GM12875 (cell line): ENCODE measurements at regions not wholly inside any gene's neighbourhood (a gene's known extent, or its start where the extent isn't known, plus 50 kb on each side); places are given as distances from the start of the nearest gene placed in this dataset.

ENCODE experiments used
- H3K4me3 ChIP-seq: one replicate; pipeline ENCODE4 v1.5.1; 2011; ENCODE audit warnings: low read depth, low read length, control low read depth
- CTCF ChIP-seq: IDR thresholded peaks from 2 replicates; pipeline ENCODE4 v1.5.1; 2011; ENCODE audit warnings: low read depth, mild to moderate bottlenecking, control low read depth, inconsistent platforms, low read length, moderate library complexity, borderline replicate concordance; ENCODE audit not compliant: insufficient read depth

DNA sequence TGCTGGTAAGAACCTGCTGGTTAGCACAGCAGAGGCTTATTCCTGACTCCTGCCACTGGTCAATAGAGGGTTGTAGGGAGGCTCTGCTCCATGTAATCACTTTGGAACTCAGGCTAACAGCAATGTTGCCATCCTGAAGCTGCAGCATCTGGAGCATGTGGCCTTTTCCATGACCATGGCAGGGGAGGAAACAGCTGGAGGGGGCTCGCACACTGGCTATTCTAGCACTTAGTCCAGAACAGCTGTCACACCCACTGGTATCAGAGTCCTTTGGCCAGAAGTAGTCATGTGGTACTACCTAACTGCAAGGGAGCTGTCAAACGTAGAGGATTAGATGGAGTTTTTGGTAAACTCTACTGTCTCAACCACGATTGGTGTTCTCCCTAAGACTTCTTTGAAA, 450.0 kb downstream of the RPS24 start:
- TF ChIP-seq CTCF, result no peak
- no peak overlapping the region for H3K4me3 ChIP-seq

DNA sequence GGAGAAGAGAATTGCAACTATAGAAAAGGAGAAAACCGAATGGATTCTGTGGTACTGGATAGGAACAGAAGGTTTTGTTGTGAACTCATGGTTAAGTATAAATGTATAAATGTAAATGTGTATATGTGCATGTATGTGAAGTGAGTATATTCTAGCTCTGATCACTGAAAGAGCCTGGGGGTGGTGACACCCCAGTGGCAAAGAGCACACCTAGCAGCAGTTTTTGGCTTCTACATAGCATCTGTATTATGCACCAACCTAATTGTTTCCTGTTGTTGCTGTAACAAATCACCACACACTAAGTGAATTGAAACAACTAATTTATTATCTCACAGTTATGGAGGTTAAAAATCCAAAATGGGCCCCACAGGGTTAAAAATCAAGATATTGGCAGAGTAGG, 455.4 kb downstream of the RPS24 start:
- TF ChIP-seq CTCF, result no peak
- H3K4me3 ChIP-seq, result no peak overlapping the region

DNA sequence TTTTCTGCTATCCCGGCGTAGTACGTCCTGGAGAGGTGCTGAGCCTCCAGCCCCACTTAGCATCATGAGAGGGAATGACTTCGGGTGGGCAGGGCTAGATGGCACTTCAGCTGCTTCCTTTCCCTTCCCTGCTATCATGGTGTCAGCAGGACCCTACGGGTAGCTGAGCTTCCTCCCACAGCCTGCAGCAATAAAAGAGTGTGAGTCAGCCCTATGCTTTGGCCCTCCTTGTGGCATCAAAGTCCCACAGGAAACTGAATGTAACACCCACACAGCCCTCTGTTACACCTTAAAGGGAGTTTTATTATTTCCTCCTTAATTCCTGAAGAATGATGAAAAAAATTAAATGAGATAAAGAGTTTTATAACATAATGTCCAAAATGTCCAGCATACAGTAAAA, 458.1 kb downstream of the RPS24 start:
- no peak overlapping the region for H3K4me3 ChIP-seq
- no peak for TF ChIP-seq CTCF

DNA sequence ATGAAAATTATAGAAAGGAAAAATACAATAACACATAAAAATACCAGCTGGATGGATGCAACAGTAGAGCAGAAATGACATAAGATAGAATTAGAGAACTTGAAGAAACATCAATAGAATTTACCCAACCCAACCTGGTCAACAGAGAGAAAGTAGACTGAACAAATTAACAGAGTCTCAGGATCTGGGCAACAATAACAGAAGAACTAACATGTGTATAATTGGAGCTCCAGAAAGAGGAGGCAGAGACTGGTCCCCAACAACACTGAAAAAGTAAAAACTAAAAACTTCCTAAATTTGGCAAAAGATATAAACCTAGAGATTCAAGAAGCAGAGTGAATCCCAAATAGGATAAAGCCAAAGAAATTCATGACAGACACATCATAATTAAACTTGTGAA, 458.8 kb downstream of the RPS24 start:
- no peak overlapping the region for H3K4me3 ChIP-seq
- no peak for TF ChIP-seq CTCF

DNA sequence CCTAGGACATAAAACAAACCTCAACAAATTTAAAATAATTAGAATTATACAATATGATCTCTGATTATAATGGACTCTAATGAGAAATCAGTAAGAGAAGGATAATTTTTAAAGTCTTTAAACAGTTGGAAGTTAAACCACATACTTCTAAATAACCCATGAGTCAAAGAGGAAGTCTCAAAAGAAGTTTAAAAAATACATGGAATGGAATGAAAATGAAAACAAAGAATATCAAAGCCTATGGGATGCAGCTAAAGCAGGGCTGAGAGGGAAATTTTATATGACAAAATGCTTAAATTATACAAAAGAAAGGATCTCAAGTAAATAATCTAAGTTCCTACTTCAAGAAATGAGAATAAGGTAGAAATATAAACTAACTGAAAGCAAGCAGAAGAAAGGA, 460.5 kb downstream of the RPS24 start:
- no peak for TF ChIP-seq CTCF
- H3K4me3 ChIP-seq, result no peak overlapping the region

DNA sequence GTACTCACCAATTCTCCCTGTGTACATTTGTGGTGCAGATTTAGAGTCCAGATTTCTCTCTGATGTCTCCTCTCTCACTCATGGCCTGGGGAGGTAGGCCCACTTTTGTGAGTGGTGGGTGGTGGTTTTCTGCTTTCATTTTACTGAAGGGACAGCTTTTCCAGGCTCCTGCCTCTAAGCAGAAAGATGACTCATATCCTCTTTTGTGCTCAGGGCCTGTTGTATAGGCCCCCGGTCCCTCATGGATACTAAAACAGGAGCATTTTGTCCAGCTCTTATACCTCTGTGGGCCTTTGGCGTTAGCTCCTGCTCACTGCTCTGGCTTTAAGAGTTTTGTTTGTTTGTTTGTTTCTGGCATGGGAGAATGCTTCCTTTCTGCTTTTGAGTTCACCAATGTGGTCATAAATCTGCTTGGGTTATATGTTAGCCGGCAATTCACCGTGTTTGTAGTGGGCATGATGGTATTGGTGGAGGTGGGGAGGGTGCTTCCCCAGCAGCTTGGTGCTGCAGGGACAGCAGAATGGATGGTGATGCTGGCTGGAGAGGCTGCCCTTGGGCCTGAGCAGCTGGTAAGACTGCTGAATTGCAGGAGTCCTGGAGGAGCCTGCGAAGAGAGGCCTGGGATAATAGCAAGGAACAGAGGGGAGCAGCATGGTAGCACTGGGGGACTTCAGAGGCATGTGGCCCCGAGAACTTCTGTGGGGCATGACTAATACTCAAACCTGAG, 468.7 kb downstream of the RPS24 start:
- no peak for TF ChIP-seq CTCF
- H3K4me3 ChIP-seq, result no peak overlapping the region

- no peak overlapping the region for H3K4me3 ChIP-seq
- TF ChIP-seq CTCF, result no peak
These were observed 470.5 kb downstream of the RPS24 start for GRCh38 chr10:78504181-78504580.
